SK-N-SH treated with all-trans-retinoic acid at 6 μM for 48 hours (cell line): ENCODE measurements at regions not wholly inside any gene's neighbourhood (a gene's known extent, or its start where the extent isn't known, plus 50 kb on each side); places are given as distances from the start of the nearest gene placed in this dataset.

Experiments
- ATAC-seq: fragments of 200-7000 bp; cut with Tn5 transposase; 3 replicates; pipeline ENCODE4 v1.9.1; 2020; ENCODE audit warnings: mild to moderate bottlenecking, moderate library complexity
- ARNTL ChIP-seq: fragments of 450-650 bp; formaldehyde crosslinking; IDR thresholded peaks from 2 replicates; pipeline ENCODE4 v1.5.0; 2020; ENCODE audit warnings: low read depth, mild to moderate bottlenecking, moderate library complexity, borderline replicate concordance
- BACH2 ChIP-seq: fragments of 250-450 bp; sonication (Bioruptor Pico); IDR thresholded peaks from 2 replicates; pipeline ENCODE4 v1.9.0; 2021; ENCODE audit warnings: mild to moderate bottlenecking, borderline replicate concordance
- CSDC2 ChIP-seq: fragments of 250-450 bp; sonication (Bioruptor Pico); IDR thresholded peaks from 2 replicates; pipeline ENCODE4 v1.5.0; 2020; ENCODE audit warnings: mild to moderate bottlenecking, moderate library complexity
- CSRNP3 ChIP-seq: fragments of 250-450 bp; sonication (Bioruptor Pico); IDR thresholded peaks from 2 replicates; pipeline ENCODE4 v1.5.1; 2021; ENCODE audit warnings: mild to moderate bottlenecking, moderate library complexity
- ESRRG ChIP-seq: fragments of 250-450 bp; sonication (Bioruptor Pico); IDR thresholded peaks from 2 replicates; pipeline ENCODE4 v1.6.1; 2021; ENCODE audit warnings: mild to moderate bottlenecking
- GLIS3 ChIP-seq: fragments of 250-450 bp; sonication (Bioruptor Pico); IDR thresholded peaks from 2 replicates; pipeline ENCODE4 v1.5.0; 2020; ENCODE audit warnings: mild to moderate bottlenecking, moderate library complexity
- ISL1 ChIP-seq: fragments of 250-450 bp; sonication (Bioruptor Pico); IDR thresholded peaks from 2 replicates; pipeline ENCODE4 v2.1.2; 2022; ENCODE audit warnings: mild to moderate bottlenecking, moderate library complexity
- OSR1 ChIP-seq: fragments of 250-450 bp; sonication (Bioruptor Pico); IDR thresholded peaks from 2 replicates; pipeline ENCODE4 v1.8.0; 2022; ENCODE audit warnings: moderate library complexity, mild to moderate bottlenecking, inconsistent platforms
- PPARA ChIP-seq: fragments of 250-450 bp; sonication (Bioruptor Pico); IDR thresholded peaks from 2 replicates; pipeline ENCODE4 v1.5.0; 2020; ENCODE audit warnings: mild to moderate bottlenecking, borderline replicate concordance
- RARB ChIP-seq: fragments of 250-450 bp; sonication (Bioruptor Pico); IDR thresholded peaks from 2 replicates; pipeline ENCODE4 v1.8.0; 2021; ENCODE audit warnings: mild to moderate bottlenecking, moderate library complexity
- SNAI2 ChIP-seq: fragments of 250-450 bp; sonication (Bioruptor Pico); IDR thresholded peaks from 2 replicates; pipeline ENCODE4 v1.5.0; 2020; ENCODE audit warnings: mild to moderate bottlenecking, moderate library complexity
- TCF4 ChIP-seq: fragments of 250-450 bp; sonication (Bioruptor Pico); IDR thresholded peaks from 2 replicates; pipeline ENCODE4 v1.8.0; 2021; ENCODE audit warnings: mild to moderate bottlenecking, moderate library complexity, borderline replicate concordance
- TOX ChIP-seq: fragments of 250-450 bp; sonication (Bioruptor Pico); IDR thresholded peaks from 2 replicates; pipeline ENCODE4 v1.8.0; 2021; ENCODE audit warnings: mild to moderate bottlenecking, moderate library complexity, borderline replicate concordance
- TSHZ2 ChIP-seq: fragments of 250-450 bp; sonication (Bioruptor Pico); IDR thresholded peaks from 2 replicates; pipeline ENCODE4 v1.5.0; 2020; ENCODE audit warnings: mild to moderate bottlenecking, moderate library complexity
- ZC3H10 ChIP-seq: fragments of 250-450 bp; sonication (Bioruptor Pico); IDR thresholded peaks from 2 replicates; pipeline ENCODE4 v1.5.1; 2021; ENCODE audit warnings: mild to moderate bottlenecking, moderate library complexity
- ZFP3 ChIP-seq: fragments of 250-450 bp; sonication (Bioruptor Pico); IDR thresholded peaks from 2 replicates; pipeline ENCODE4 v1.5.0; 2020; ENCODE audit warnings: mild to moderate bottlenecking, moderate library complexity
- ZFP30 ChIP-seq: fragments of 450-650 bp; formaldehyde crosslinking; IDR thresholded peaks from 2 replicates; pipeline ENCODE4 v1.5.0; 2022; ENCODE audit warnings: mild to moderate bottlenecking, moderate library complexity
- ZNF565 ChIP-seq: fragments of 450-650 bp; formaldehyde crosslinking; conservative IDR thresholded peaks from 2 replicates; pipeline ENCODE4 v1.5.0; 2020; ENCODE audit warnings: low read depth, mild to moderate bottlenecking, moderate library complexity
- ZNF70 ChIP-seq: fragments of 450-650 bp; formaldehyde crosslinking; IDR thresholded peaks from 2 replicates; pipeline ENCODE4 v1.5.0; 2020; ENCODE audit warnings: mild to moderate bottlenecking, moderate library complexity
- ZNF8 ChIP-seq: fragments of 450-650 bp; formaldehyde crosslinking; IDR thresholded peaks from 2 replicates; pipeline ENCODE4 v1.5.0; 2020; ENCODE audit warnings: mild to moderate bottlenecking, moderate library complexity
- TF ChIP-seq, protein P1 (sequence below): fragments of 250-450 bp; sonication (Bioruptor Pico); IDR thresholded peaks from 2 replicates; pipeline ENCODE4 v1.5.1; 2020; ENCODE audit warnings: low read depth, mild to moderate bottlenecking, moderate library complexity
- TF ChIP-seq, protein P2 (sequence below): fragments of 250-450 bp; sonication (Bioruptor Pico); IDR thresholded peaks from 2 replicates; pipeline ENCODE4 v1.8.0; 2020; ENCODE audit warnings: mild to moderate bottlenecking, moderate library complexity, borderline replicate concordance
- TF ChIP-seq, protein P3 (sequence below): fragments of 250-450 bp; sonication (Bioruptor Pico); IDR thresholded peaks from 2 replicates; pipeline ENCODE4 v1.8.0; 2021; ENCODE audit warnings: low read depth, mild to moderate bottlenecking, moderate library complexity, borderline replicate concordance

GRCh38 chr17:77470330-77470786, 329.6 kb downstream of the SEC14L1 start:
- TF ChIP-seq ESRRG (CRISPR knock-in tag) (no peak), TCF4 (CRISPR knock-in tag) (no peak), ZNF8 (CRISPR knock-in tag) (no peak), TSHZ2 (CRISPR knock-in tag) (no peak), CSDC2 (CRISPR knock-in tag) (no peak), ISL1 (CRISPR knock-in tag) (no peak), ZC3H10 (CRISPR knock-in tag) (no peak), SNAI2 (CRISPR knock-in tag) (no peak), TOX (CRISPR knock-in tag) (no peak), RARB (CRISPR knock-in tag) (no peak), PPARA (no peak), OSR1 (CRISPR knock-in tag) (no peak), GLIS3 (CRISPR knock-in tag) (no peak), ZFP30 (CRISPR knock-in tag) (no peak), ZFP3 (CRISPR knock-in tag) (no peak), CSRNP3 (CRISPR knock-in tag) (no peak)
- TF ChIP-seq, protein P1, sequence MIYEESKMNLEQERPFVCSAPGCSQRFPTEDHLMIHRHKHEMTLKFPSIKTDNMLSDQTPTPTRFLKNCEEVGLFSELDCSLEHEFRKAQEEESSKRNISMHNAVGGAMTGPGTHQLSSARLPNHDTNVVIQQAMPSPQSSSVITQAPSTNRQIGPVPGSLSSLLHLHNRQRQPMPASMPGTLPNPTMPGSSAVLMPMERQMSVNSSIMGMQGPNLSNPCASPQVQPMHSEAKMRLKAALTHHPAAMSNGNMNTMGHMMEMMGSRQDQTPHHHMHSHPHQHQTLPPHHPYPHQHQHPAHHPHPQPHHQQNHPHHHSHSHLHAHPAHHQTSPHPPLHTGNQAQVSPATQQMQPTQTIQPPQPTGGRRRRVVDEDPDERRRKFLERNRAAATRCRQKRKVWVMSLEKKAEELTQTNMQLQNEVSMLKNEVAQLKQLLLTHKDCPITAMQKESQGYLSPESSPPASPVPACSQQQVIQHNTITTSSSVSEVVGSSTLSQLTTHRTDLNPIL, result no peak
- TF ChIP-seq, protein P2, sequence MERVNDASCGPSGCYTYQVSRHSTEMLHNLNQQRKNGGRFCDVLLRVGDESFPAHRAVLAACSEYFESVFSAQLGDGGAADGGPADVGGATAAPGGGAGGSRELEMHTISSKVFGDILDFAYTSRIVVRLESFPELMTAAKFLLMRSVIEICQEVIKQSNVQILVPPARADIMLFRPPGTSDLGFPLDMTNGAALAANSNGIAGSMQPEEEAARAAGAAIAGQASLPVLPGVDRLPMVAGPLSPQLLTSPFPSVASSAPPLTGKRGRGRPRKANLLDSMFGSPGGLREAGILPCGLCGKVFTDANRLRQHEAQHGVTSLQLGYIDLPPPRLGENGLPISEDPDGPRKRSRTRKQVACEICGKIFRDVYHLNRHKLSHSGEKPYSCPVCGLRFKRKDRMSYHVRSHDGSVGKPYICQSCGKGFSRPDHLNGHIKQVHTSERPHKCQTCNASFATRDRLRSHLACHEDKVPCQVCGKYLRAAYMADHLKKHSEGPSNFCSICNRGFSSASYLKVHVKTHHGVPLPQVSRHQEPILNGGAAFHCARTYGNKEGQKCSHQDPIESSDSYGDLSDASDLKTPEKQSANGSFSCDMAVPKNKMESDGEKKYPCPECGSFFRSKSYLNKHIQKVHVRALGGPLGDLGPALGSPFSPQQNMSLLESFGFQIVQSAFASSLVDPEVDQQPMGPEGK, result no peak
- TF ChIP-seq, protein P3, sequence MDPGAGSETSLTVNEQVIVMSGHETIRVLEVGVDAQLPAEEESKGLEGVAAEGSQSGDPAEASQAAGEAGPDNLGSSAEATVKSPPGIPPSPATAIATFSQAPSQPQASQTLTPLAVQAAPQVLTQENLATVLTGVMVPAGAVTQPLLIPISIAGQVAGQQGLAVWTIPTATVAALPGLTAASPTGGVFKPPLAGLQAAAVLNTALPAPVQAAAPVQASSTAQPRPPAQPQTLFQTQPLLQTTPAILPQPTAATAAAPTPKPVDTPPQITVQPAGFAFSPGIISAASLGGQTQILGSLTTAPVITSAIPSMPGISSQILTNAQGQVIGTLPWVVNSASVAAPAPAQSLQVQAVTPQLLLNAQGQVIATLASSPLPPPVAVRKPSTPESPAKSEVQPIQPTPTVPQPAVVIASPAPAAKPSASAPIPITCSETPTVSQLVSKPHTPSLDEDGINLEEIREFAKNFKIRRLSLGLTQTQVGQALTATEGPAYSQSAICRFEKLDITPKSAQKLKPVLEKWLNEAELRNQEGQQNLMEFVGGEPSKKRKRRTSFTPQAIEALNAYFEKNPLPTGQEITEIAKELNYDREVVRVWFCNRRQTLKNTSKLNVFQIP (CRISPR knock-in tag), result no peak
- no peak for ATAC-seq

DNA sequence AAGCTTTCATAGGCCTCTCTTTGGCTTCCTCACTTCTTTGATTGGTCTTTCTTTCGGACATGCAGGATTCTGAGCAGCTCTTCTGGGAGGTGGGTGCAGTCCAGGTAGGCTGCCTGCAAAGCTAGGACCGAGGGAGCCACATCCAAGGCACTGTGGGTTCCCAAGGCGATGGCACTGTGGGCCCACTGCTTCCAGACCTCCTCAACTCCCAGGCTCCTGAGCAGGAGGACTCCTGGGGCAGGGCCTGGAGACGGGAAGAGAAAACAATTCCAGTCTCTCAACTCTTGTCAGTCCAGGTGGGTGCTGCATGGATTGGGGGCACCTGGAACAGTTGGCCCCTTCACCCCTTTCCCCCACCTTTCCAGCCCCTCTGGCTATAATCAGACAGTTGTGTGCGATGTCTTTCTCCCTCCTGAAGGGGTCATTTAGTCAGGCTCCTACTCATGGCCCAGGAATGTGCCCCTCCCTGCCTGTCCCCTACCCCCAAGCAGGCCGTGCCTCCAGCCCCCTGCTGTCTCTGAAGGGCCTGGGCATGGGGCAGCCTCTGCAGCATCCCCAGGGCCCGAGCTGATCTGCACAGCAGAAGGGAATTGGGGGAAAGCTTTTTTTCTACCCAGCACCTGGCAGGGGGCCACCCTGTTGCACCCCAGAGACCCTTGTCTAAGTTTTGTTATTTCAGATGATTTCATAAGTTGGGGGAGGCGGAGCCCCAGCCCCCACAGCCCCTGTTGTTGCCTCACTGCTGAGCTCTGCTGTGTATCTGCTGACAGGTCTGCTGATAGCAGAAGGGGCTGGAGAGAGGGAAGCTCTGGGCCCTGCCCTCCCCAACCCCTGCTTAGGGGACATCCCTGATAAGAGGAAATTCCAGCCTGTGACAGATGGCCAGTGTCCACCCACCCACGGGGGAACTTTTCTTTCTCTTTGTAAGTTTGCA, 330.3 kb downstream of the SEC14L1 start:
- ATAC-seq, result peak; percentile 48
- TF ChIP-seq ZNF565 (no peak), ESRRG (CRISPR knock-in tag) (peak; percentile 73; the same call in 1 of the 2 replicates), ZNF8 (CRISPR knock-in tag) (no peak), GLIS3 (CRISPR knock-in tag) (peak; percentile 19; the same call in 1 of the 2 replicates), SNAI2 (CRISPR knock-in tag) (no peak), TCF4 (CRISPR knock-in tag) (peak; percentile 77), ZFP30 (CRISPR knock-in tag) (no peak), ISL1 (CRISPR knock-in tag) (peak; percentile 40; the same call in 1 of the 2 replicates), RARB (CRISPR knock-in tag) (no peak), ARNTL (CRISPR knock-in tag) (no peak), CSRNP3 (CRISPR knock-in tag) (no peak; the same call in 1 of the 2 replicates), ZNF70 (CRISPR knock-in tag) (no peak), BACH2 (CRISPR knock-in tag) (no peak), CSDC2 (CRISPR knock-in tag) (no peak), ZFP3 (CRISPR knock-in tag) (no peak), PPARA (no peak), TOX (CRISPR knock-in tag) (no peak), ZC3H10 (CRISPR knock-in tag) (no peak)
- TF ChIP-seq, protein P1, result peak; percentile 68; the same call in 1 of the 2 replicates
- TF ChIP-seq, protein P3 (CRISPR knock-in tag), result no peak
